ENCODE measurements at regions not wholly inside any gene's neighbourhood (a gene's known extent, or its start where the extent isn't known, plus 50 kb on each side); places are given as distances from the start of the nearest gene placed in this dataset.

- no peak for TF ChIP-seq CTCF (IDR thresholded peaks at IDR 0.05)
- no peak for TF ChIP-seq POLR2A (IDR thresholded peaks at IDR 0.05)
Measured at GRCh38 chr13:30121244-30121643, 186.1 kb downstream of the KATNAL1 start.

Measured in uterus (tissue), 2 donors.